GM18499 (cell line): ENCODE measurements at regions not wholly inside any gene's neighbourhood (a gene's known extent, or its start where the extent isn't known, plus 50 kb on each side); places are given as distances from the start of the nearest gene placed in this dataset.
A peak's percentile ranks its signal among the peaks of the same experiment; 100 is the strongest.
"Not testable (repeated sequence)": the region's sequence is repeated elsewhere in the genome, so short reads cannot be mapped to it uniquely, and the experiment has no call there.

Experiments used
- ATAC-seq: cut with Tn5 transposase; IDR thresholded peaks from one replicate; pipeline ENCODE4 v1.9.1; 2021; ENCODE audit warnings: moderate number of reproducible peaks; ENCODE audit not compliant: insufficient read depth, unreplicated experiment

GRCh38 chr22:22123118-22123959, 121.2 kb upstream of the VPREB1 start:
- no peak for ATAC-seq

- no peak for ATAC-seq
Measured at GRCh38 chr22:22122348-22123117, 122.1 kb upstream of the VPREB1 start.

- ATAC-seq, result no peak
Measured at GRCh38 chr22:22121445-22121844, 123.1 kb upstream of the VPREB1 start.

GRCh38 chr22:22120160-22120559, 124.4 kb upstream of the VPREB1 start:
- ATAC-seq, result no peak

GRCh38 chr22:22118987-22119386, 125.6 kb upstream of the VPREB1 start:
- ATAC-seq, result no peak

- not testable (repeated sequence) for ATAC-seq
Measured at GRCh38 chr22:22117864-22118544, 126.6 kb upstream of the VPREB1 start.

- not testable (repeated sequence) for ATAC-seq
Measured at GRCh38 chr22:22116997-22117770, 127.4 kb upstream of the VPREB1 start.

GRCh38 chr22:22113701-22114100, 130.9 kb upstream of the VPREB1 start:
- ATAC-seq, result no peak

- no peak for ATAC-seq
Measured at GRCh38 chr22:22112533-22113294, 130.1 kb upstream of the TOP3B start.

GRCh38 chr22:22111983-22112382, 129.4 kb upstream of the TOP3B start:
- ATAC-seq, result no peak

GRCh38 chr22:22111267-22111751, 128.7 kb upstream of the TOP3B start:
- peak; percentile 43 for ATAC-seq

- ATAC-seq, result peak; percentile 53
Measured at GRCh38 chr22:22110548-22111266, 128.1 kb upstream of the TOP3B start.

- ATAC-seq, result no peak
Measured at GRCh38 chr22:22109693-22110466, 127.3 kb upstream of the TOP3B start.

GRCh38 chr22:22106855-22107254, 124.3 kb upstream of the TOP3B start:
- no peak for ATAC-seq

GRCh38 chr22:22105364-22105763, 122.8 kb upstream of the TOP3B start:
- no peak for ATAC-seq

- ATAC-seq, result no peak
Measured at GRCh38 chr22:22103078-22103875, 120.7 kb upstream of the TOP3B start.
